Mesenteric fat pad (tissue), 1 donor: ENCODE measurements at regions not wholly inside any gene's neighbourhood (a gene's known extent, or its start where the extent isn't known, plus 50 kb on each side); places are given as distances from the start of the nearest gene placed in this dataset.
"Not testable (repeated sequence)": the region's sequence is repeated elsewhere in the genome, so short reads cannot be mapped to it uniquely, and the experiment has no call there.

Experiments
- DNase-seq: peaks from one replicate; pipeline ENCODE4 v3.0.0-alpha.2; 2020; ENCODE audit warnings: low spot score
- donor health status: DM: yes; HTN: yes; CAD: no.

DNA sequence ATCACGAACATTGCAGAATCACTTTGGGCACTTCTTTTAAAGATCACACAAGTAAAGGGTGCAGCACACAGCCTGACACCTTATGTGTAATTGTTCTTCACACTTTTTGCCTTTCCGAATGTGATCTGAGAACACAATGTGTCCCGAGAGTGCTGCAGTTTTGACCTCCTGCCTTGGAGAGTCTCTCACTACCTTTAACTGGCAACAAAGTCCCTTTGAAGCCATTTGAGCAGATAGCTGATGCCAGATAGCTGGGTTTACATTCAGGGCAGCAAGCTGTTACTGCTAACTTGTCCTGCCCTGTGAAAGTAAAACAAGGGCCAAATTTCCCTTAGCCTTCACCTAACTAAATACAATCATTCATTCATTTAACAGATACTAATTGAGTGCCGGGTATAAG, 411.0 kb upstream of the DYNLRB2 start:
- no peak for DNase-seq

DNA sequence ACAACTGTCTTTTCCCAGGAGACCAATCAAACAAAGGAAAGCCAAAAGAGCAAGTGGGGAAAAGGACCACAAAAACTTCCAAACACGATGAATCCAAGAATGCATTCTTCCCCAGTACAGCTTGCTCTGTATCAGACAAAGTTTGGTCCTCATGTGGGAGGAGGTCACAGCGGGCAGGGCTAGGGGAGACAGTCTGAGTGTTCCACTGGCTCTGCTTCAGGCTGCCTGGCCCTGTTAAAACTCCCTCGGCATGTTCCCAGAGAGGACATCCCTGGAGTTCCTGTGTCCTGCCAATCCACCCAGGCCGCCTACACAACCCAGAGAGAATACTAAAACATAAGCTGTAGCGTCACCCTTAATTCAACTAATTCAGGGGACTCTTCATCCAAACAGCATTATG, 415.1 kb upstream of the DYNLRB2 start:
- DNase-seq = no peak

DNA sequence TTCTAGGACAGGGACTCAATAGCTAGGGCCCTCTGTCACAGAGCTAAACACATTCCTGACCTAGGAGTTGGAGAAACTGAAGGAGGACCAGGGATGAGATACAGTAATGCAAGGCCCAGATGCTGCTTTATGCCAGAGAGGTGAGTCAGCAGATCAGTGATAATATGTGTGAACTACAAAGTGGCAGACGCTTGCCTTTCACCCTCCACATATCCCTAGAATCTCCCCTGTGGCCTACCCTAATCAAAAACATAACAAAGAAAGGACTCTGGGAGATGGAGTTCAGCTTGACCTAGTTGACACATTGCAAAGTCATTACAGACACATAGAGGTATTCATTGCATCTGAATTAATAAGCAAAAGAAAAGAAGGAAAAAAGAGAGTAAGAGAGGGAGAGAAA, 417.6 kb upstream of the DYNLRB2 start:
- no peak for DNase-seq

DNA sequence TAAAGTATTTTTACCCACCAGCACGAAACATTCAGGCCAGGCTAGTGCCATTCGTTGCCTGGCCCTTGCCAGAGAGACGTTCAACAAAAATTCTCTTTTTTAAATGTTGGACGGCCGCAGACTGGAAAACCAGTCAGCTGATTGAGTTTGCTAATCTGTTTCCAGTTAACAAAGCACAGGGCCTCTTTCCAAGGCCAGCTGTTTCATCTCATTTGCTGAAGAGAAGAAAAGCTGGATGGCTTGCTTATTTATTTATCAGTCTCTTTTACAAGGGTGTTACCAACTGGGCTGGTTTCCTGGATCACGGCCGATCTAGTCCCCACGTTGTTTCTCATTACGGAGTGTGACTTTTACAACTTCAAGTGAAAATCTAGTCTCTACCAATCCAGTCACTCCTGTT, 418.7 kb upstream of the DYNLRB2 start:
- DNase-seq = no peak

DNA sequence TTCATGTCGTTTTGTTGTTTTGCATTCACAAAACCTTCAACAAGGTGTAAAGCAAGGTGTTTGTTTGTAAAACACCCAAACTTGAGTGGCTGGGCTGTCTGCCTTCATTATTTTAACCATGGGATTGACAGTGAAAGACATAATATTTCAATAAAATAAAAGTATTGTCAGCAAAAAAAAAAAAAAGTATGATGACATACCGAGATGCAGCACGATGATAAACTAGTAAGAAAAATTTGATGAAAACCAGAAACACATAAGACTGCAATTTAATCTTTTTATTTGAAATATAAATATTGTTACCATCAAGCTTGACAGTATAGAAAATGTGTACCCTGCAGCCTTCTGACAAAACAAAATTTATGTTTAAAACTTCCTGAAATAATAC, 419.3 kb upstream of the DYNLRB2 start:
- DNase-seq = no peak

DNA sequence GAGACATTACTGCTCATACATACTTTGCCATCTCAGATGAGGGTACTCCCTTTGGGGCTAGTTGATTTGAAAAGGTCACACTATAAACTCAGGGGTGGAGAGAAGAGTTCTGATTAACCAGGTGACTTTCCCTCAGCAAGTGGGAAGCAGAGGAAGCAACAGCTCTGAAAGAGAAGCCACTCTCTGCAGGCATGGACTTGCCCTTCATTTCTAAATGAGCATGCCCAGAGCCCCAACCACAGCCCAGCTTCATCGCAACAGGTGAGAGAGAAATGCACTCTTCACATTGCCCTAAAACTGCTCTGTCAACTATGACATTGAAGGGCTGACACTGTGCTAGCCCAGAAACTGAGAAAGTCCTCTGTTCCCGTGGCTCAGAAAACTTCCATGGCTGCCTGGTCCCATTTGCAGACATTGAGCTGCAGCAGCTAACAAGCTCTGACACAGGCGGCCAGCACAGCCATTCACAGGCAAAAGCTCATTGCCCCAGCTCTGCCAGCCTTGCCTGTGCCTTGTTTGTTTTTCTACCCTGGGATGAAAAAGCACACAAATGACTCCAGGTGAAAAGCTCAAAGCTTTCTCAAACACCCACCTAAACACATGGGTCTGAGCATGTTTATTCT, 419.8 kb upstream of the DYNLRB2 start:
- no peak for DNase-seq

DNA sequence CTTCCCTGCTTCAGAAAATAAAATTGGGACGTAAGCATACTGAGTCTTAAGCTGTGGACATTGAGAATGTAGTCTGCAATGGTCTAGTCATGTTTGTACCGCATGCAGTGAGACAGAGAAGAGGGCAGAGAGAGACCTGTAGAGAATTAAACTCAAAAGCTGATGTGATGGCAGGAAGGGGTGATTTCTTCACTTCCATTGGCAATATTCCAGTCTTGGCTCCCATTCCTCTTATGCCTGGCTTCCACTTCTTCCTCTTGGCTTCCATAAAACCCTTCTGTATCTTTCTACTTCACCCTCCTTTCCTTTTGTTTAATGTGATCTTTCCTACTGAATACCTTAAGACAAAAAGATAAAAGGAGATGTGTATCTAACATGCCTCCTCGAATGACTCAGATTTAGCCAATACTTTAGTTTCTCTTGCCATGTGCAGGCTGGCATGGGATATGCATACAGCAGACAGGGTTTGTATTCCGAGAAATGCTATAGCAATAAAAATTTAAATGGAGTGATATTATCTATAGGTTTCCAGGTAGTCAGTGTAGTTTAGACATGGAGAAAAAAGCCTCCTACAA, 423.1 kb upstream of the DYNLRB2 start:
- no peak for DNase-seq

DNA sequence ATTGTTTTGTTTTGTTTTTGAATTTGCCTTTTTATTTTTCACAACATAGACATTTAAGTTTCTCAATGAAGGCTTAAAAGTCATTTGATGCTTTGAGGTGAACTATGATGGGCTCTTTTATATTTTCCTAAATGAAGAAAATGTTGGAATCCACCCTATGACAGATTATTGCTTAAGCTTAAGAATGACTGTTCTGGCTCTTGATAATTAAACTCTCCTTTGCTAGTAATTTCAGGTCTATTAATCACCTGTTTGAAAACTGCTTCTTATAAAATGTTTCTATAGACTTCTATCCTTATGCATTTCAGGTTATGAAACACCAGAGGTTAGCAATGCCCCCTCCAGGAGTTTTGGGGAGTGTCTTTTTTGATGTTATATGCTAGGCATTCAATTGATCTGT, 424.1 kb upstream of the DYNLRB2 start:
- no peak for DNase-seq

DNA sequence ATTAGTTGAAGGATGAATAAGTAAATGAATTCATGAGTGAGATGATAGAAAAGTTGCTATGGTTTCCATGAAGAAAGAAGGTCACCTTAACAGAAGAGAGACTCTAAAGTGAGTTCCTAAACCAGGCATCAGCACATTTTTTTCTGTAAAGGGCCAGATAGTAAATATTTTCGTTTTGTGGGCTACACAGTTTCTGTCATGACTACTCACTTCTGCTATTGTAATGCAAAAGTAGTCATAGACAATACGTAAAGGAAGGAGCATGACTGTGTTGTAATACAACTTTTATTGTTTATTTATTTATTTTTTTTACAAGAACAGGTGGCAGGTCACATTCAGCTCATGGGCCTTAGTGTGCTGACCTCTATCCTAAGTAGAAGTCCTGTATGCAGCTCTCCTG, 426.1 kb upstream of the DYNLRB2 start:
- no peak for DNase-seq

DNA sequence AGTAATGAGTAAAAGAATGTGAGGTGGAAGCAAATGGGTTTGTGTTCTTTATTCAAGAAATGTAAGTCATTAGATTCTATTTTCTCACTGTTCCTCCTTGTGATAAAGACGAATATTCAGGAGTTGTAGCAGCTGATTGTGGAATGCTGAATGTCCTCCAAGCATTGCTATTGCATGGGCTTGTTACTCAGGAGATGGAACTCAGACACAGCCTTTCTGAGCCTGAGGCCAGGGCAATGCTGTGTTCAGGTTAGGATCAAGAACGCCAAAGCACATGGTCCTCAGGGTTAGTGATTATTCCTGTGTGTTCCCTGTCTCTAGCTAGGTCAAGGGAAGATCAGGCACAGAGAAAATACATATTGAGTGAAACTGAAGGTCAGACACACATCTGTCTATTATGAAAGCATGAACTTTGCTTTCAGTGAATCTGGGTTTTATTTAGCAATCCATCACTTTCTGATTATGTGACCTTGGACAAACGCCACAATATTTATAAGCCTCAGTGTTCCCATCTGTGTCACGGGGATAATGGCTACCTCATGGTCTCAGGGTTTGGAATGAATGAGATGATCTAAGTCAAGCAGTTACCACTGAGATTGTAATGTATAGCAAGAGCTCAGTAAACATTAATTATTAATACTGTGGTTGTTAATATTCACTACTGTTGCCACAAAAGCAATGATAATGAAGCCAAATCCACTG, 426.8 kb upstream of the DYNLRB2 start:
- no peak for DNase-seq

DNA sequence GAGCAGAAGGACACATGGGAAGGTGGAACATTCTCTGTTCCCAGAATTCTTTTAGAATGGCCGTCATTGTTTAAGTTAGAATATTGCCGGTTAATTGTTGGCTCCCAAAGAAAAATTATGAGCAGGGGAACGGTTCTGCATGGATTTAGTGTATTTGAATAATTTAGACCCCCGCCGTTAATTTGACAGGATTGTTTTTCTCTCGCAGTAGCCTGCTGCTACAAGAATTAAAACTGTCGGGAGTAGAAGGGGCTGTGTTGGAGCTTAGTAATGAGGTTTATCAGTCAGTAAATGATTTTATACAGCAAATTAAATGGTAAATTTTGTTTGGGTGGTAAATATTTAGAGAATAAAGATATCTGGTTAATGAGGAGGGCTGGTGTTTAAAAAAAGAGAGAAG, 431.2 kb upstream of the DYNLRB2 start:
- no peak for DNase-seq

DNA sequence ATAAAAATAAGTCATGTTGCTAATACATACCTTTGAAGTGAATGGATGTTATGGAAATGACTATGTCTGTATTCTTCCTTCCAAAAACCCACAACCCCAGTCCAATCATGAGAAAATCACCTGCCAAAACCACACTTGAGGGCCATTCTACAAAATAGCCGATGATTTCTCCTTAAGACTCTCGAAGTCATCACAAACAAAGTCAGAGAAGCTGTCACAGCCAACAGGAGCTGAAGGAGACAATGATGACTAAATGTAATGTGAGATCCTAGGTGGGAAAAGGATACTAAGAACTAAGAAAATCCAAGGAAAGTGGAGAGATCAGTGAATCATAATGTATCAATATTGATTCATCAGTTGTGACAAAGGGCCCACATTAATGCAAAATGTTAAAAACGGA, 432.9 kb upstream of the DYNLRB2 start:
- DNase-seq = no peak

DNA sequence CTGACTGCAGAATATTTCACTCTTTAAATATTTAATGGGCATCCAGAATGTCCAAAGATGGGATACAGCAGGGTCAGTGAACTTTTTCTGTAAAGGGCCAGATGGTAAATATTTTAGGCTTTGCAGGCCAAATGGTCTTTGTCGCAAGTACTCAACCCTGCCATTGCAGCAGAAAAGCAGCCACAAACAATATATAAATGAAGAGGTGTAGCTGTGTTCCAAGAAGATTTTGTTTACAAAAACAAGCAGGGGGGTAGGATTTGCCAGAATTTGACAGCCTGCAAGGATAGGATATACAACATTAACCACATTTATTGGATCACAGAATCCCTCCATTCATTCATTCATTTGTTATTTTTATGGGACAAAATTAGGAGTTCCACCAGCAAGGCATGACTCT, 435.0 kb upstream of the DYNLRB2 start:
- DNase-seq = no peak

DNA sequence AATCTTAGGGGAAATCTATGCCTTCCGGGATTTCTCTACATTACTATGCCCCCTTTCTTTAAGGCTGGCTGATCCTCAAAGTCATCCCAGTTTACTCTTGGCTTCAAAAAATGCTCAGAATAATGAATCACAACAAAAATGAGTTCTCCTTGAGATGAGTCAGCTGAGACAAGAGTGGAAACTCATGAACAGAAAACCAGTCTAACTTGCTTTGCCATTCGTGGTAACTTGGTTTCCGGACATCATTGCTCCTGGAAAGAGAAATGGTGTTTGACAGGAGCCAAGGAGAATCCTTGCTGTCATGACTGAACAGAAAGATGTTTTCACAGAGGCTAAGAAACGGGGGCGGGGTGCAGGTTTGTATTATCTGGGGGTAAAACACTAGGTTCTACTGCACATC, 435.6 kb upstream of the DYNLRB2 start:
- DNase-seq = no peak

DNA sequence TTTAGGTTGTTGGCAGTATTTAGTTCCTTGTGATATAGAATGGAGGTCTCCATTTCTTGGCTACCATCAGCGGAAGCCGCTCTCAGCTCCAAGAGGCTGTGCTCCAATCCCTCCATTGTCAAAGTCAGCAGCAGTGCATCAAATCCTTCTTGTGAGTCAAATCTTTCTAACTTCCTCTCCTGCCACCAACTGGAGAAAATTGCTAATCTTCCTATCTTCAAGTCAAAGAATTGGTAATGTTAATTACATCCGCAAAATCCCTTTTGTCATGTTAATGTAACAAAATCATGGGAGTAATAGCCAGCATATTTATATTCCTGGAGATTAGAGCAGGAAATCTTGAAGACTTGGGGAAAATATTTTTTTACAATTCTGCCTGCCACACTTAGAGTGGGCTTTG, 436.4 kb upstream of the DYNLRB2 start:
- no peak for DNase-seq

DNA sequence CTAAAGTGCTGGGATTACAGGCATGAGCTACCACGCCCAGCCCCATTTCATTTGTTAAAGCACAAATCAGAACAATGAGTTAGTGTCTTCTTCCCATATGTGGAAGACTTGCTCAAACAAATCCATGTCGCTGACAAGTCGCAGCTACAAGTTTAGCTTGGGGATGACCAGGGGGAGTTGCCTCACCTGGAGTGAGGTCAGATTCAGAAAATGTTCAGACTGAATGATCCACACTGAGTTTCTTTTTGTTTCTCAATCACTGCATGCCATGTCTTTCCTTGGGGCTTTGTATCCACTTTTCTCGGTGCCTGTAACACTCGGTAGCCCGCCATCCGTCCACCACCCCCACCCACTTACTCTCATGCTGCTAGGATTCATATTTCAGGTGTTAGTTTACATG, 437.3 kb upstream of the DYNLRB2 start:
- DNase-seq = no peak

DNA sequence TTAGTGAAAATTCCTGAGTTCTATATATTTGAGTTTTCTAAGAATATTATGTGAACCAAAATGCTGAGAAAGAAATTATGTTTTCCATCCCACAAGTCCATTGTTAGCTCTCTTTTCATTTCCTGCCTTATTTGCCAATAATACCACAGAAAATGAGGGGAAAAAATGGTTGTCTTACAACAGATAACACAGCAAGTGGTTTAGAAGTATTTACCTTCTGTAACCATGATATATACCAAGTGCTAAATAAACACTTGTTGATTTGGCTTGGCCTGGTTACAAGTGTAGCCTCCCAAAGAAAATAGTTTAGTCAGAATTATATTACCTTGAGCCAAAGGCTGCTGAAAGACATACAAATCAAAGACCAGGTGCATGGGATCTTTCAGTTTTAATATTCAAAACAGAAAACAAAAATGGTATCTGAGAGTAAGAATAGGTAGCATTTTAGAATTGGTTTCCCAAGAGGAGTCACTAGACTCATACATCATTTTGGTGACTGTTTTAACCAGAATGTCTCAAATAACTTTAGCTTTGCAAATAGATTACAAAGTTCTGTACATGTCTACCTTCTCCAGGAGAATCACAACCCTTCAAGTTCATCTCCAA, 439.8 kb upstream of the DYNLRB2 start:
- DNase-seq = no peak

DNA sequence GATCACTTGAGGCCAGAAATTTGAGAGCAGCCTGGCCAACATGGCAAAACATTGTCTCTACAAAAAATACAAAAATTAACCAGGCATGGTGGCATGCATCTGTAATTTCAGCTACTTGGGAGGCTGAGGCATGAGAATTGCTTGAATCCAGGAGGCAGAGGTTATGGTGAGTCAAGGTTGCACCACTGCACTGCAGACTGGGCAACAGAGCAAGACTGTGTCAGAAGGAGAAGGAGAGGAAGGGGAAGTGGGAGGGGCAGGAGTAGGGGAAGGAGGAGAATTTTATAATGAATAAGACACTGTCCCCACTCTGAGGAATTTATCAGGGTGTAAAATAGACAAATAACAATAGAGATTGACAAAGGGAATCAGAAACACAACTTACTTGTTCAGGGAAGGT, 440.6 kb upstream of the DYNLRB2 start:
- no peak for DNase-seq

DNA sequence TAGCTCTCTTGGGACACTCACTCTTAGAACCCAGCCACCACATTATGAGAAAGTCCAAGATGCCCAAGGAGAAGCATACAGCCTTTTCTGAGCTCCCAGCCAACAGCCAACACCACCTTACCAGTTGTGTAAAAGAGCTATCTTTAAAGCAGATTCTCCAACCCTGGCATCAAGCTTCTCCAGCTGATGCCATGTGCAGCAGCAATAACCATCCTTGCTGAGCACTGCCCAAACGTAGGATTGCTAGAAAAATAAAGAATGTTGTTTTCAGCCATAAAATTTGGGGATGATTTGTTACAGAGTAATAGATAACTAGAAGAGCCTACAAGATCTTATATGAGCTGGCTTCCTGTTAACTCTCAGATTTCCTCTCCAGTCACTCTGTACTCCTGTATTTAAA, 443.7 kb upstream of the DYNLRB2 start:
- DNase-seq = no peak

DNA sequence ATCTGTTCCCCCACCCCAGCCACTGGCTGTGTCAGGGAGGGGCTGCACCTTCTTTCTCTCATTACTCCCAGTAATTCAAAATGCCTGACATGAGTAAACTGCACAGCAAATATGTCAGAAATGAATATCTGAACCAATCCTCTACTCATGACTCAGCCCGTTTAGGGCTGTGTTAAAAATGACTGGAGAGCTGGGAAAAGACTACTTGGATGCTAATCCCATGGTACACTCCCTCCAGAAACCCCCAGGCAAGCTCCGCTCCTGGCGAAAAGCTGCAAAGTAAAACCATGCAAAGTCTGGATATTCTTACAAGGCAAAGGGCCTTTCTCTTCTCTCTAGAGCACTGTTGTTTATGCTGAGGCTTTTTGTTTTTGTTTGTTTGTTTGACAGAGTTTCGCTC, 448.1 kb upstream of the DYNLRB2 start:
- DNase-seq = no peak

DNA sequence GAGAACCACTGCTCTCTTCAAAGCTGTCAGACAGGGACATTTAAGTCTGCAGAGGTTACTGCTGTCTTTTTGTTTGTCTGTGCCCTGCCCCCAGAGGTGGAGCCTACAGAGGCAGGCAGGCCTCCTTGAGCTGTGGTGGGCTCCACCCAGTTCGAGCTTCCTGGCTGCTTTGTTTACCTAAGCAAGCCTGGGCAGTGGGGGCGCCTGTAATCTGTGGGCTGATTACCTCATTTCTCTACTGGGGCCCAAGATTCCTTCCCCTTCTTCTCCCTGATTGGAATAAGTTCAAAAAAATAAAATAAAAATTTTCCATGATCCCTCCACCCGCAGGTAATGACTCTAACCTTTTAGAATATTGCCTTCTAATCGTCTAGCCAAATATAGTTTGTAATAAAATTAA, 449.3 kb upstream of the DYNLRB2 start:
- DNase-seq = not testable (repeated sequence)

DNA sequence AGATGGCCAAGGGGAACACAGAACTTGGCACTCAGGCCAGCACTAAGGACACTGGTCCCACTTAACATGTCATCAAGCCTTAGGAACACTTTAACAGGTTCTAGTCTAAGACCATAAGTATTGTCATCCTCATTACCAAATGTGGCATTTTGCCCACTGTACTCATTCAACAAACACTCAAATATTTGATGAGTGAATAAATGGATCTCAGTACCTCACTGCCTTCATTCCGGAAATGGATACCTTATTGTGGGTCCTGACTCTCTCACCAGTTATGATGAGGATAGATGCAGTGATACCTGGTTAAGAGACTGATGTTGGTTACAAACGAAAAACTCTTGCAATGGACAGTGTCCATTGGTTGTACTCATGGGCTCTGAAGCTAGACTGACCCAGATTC, 455.2 kb upstream of the DYNLRB2 start:
- DNase-seq = no peak

DNA sequence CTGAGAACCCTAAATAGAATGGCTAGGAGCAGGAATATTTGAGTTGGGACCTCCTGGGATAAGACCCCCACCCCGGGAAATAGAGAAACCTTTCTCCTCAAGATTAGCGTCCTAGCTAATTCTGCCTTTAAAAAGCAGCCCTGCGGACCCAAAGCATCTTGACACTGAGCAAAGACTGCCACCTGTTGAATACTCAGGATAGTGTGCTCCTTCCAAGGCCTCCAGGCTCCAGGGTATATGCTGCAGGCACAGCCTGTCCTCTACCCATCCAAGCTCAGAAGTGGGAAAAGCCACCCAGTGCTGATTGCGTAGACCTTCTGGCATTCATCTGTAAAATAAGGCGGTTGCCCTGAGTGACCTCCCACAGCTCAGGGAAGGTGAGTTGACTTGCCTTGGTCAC, 456.2 kb upstream of the DYNLRB2 start:
- no peak for DNase-seq
